ENCODE measurements at regions not wholly inside any gene's neighbourhood (a gene's known extent, or its start where the extent isn't known, plus 50 kb on each side); places are given as distances from the start of the nearest gene placed in this dataset.
A peak's percentile ranks its signal among the peaks of the same experiment; 100 is the strongest.

DNA sequence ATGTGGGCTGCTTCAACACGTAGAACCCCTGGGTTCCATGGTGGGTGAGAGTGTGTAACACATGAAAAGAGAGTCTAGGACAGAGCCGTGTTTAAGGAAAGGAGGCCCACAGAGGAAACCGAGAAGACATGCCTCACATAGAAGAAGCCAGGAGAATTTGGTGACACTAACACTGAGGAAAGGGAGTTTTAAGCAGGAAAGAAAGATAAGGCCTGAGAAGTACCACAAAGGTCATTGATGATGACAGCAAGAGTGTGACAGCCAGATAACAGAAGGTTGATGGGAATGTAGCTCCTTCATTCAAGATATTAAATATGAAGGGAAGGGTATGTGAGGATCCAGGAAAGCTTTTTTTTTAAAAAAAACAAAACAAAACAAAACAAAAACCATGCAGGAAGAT is 72.4 kb upstream of the SPRY4 start:
- Mint-ChIP-seq H3K9me3 (peaks cover 31% of the 10 kb centered on the region), H3K27me3 (ENCODE audit: low read depth) (no peaks in the 10 kb centered on the region), H3K4me1 (peaks cover 27% of the 10 kb centered on the region), H3K36me3 (ENCODE audit: low read depth) (peaks cover 32% of the 10 kb centered on the region), H3K27ac (peak overlapping the region in 1 of 3 experiments; percentile 10), H3K4me3 (no peak overlapping the region)
- TF ChIP-seq, protein P1, sequence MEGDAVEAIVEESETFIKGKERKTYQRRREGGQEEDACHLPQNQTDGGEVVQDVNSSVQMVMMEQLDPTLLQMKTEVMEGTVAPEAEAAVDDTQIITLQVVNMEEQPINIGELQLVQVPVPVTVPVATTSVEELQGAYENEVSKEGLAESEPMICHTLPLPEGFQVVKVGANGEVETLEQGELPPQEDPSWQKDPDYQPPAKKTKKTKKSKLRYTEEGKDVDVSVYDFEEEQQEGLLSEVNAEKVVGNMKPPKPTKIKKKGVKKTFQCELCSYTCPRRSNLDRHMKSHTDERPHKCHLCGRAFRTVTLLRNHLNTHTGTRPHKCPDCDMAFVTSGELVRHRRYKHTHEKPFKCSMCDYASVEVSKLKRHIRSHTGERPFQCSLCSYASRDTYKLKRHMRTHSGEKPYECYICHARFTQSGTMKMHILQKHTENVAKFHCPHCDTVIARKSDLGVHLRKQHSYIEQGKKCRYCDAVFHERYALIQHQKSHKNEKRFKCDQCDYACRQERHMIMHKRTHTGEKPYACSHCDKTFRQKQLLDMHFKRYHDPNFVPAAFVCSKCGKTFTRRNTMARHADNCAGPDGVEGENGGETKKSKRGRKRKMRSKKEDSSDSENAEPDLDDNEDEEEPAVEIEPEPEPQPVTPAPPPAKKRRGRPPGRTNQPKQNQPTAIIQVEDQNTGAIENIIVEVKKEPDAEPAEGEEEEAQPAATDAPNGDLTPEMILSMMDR (IDR thresholded peaks at IDR 0.05; ENCODE audit: unreplicated experiment in 3 of 3), result no peak

DNA sequence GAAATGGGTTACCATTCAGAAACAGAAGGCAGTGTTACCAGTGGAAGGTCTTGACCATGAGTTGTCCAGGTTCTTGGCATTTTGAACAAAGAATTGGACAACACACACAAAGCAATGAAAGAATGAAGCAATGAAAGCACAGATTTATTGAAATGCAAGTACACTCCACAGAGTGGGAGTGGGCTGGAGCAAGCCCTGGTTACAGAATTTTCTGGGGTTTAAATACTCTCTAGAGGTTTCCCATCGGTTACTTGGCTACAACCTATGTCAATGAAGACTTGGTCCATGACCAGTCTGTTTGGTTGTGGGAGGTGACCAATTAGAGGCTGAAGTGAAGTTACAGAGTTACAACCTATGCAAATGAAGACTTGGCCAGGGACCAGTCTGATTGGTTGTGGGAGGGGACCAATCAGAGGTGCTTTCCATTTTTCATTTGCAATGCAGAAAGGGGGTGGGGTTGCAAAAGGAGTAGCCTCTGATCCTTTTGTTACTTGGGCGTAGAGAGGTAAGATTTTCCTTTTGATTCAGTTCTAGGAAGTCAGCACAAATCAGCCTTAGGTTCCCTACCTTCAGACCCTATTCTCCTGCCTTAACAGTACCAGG is 71.7 kb upstream of the SPRY4 start:
- Mint-ChIP-seq H3K9me3 (peaks cover 31% of the 10 kb centered on the region), H3K36me3 (ENCODE audit: low read depth) (peaks cover 32% of the 10 kb centered on the region), H3K27ac (no peak overlapping the region), H3K4me3 (no peak overlapping the region), H3K27me3 (ENCODE audit: low read depth) (no peaks in the 10 kb centered on the region), H3K4me1 (peaks cover 29% of the 10 kb centered on the region)
- TF ChIP-seq, protein P1 (IDR thresholded peaks at IDR 0.05; ENCODE audit: unreplicated experiment in 3 of 3), result no peak

DNA sequence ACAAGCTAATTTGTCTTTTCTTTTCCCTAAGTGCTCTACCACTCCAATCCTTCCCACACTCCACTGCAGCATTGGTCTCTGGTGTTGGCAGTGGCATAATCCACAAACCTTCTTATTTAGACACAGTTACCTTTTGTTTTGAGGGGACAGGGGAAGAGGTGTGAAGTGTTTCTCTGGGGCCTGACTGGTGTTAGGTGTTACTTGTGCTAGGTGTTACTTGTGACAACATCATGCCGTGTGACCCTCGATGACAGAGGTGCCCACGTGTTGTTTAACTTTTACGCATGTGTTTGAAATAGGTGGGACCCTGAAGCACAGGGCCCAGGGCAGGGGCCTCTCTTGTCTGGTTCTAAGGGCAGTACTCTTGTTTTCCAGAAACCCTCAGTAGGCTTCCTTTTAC is 70.5 kb upstream of the SPRY4 start:
- H3K36me3 Mint-ChIP-seq (ENCODE audit: low read depth), result peaks cover 32% of the 10 kb centered on the region
- no peak overlapping the region for H3K27ac Mint-ChIP-seq
- TF ChIP-seq, protein P1 (IDR thresholded peaks at IDR 0.05; ENCODE audit: unreplicated experiment in 3 of 3), result no peak
- no peaks in the 10 kb centered on the region for H3K27me3 Mint-ChIP-seq (ENCODE audit: low read depth)
- H3K9me3 Mint-ChIP-seq, result peaks cover 31% of the 10 kb centered on the region
- no peak overlapping the region for H3K4me3 Mint-ChIP-seq
- H3K4me1 Mint-ChIP-seq, result peaks cover 37% of the 10 kb centered on the region

DNA sequence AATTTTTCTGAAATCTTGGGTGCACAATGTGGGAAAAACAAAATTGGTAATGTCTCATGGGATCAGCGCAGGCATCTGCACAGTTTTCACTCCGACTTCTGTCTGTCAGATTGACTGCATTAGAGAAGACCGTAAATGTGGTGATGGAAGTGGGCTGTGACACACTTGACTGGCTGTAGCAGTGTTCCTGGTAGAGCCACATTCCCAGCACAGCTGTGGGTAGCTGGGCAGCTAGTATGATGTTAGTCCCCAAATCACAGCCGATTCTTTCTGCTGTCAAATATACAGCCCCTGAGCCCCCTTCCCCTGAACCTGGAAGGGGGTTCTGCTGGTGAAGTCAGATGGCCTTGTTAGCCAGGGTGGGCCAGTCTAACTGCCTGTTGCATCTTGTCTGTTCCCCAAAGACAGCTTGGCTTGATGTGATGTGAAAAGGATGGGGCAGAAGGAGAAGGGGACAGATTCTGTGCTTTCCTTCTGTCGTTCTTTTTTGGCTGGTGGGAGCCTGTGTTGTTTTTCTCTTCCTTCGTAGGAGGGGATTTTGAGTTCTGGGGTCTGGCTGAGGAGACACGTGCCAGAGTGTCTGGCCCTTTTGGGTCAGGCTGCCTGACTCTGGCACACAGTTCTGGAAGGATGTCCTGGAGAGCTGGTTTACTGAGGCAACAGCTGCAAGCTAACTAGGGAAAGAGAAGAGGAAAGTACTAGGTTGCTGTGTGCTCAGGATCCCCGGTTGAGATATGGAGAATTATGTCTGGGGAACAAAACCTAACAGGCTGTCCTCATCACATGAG is 66.4 kb upstream of the SPRY4 start:
- Mint-ChIP-seq H3K27me3 (ENCODE audit: low read depth) (no peaks in the 10 kb centered on the region), H3K27ac (peak overlapping the region; percentile 94 to 100 (median 98)), H3K36me3 (ENCODE audit: low read depth) (peaks cover 17% of the 10 kb centered on the region), H3K4me1 (peaks cover 49% of the 10 kb centered on the region), H3K9me3 (peaks cover 15% of the 10 kb centered on the region), H3K4me3 (peak overlapping the region; percentile 51 to 78 (median 67))
- TF ChIP-seq, protein P1 (IDR thresholded peaks at IDR 0.05; ENCODE audit: unreplicated experiment in 3 of 3), result no peak

DNA sequence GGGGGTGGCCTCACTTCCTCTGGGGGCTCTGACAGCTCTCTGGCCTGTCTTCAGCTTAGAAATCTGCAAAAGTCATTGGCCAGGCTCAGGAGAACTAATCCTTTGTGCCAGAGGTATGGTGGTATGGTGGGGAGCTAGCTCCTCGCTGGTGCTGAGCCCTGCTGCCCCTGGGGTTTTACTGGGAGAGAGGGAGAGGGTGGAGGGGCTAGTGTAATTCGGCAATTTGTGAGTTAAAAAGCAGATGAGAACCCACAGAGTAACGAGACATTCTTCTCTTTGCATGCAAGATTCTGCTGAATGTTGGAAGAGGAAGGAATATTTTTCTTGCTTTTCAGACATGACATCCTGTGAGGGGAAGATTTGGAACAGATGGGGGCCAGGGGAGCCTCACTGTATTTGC is 65.5 kb upstream of the SPRY4 start:
- Mint-ChIP-seq H3K4me1 (peaks cover 53% of the 10 kb centered on the region), H3K36me3 (ENCODE audit: low read depth) (peaks cover 8% of the 10 kb centered on the region), H3K27me3 (ENCODE audit: low read depth) (no peaks in the 10 kb centered on the region), H3K27ac (peak overlapping the region; percentile 94 to 100 (median 98)), H3K9me3 (peaks cover 6% of the 10 kb centered on the region), H3K4me3 (peak overlapping the region; percentile 51 to 78 (median 51))
- TF ChIP-seq, protein P1 (IDR thresholded peaks at IDR 0.05; ENCODE audit: unreplicated experiment in 3 of 3), result no peak

All from nephron (organoid).